HG02884 (cell line): ENCODE measurements at regions not wholly inside any gene's neighbourhood (a gene's known extent, or its start where the extent isn't known, plus 50 kb on each side); places are given as distances from the start of the nearest gene placed in this dataset.
"Not testable (repeated sequence)": the region's sequence is repeated elsewhere in the genome, so short reads cannot be mapped to it uniquely, and the experiment has no call there.

Experiments
- ATAC-seq: cut with Tn5 transposase; IDR thresholded peaks from one replicate; pipeline ENCODE4 v1.9.1; 2021; ENCODE audit warnings: mild to moderate bottlenecking, moderate library complexity; ENCODE audit not compliant: unreplicated experiment

DNA sequence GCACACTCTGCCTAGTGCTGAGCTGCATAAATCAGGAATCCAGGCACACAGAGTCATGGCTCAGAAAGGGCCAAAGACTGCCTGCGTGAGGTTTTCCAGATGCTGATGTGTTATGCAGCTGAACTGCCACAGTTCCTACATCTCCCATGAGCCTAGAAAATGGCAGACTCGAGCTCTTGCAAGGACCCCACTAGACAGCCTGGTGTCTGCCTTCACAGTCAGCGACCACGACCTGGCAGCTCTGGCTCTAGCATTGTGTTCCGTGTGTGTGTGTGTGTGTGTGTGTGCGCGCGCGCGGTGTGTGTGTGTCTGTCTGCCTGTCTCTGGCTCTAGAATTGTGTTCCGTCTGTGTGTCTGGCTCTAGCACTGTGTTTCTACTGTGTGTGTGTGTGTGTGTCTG, 203.6 kb upstream of the AGTR2 start:
- ATAC-seq = no peak

DNA sequence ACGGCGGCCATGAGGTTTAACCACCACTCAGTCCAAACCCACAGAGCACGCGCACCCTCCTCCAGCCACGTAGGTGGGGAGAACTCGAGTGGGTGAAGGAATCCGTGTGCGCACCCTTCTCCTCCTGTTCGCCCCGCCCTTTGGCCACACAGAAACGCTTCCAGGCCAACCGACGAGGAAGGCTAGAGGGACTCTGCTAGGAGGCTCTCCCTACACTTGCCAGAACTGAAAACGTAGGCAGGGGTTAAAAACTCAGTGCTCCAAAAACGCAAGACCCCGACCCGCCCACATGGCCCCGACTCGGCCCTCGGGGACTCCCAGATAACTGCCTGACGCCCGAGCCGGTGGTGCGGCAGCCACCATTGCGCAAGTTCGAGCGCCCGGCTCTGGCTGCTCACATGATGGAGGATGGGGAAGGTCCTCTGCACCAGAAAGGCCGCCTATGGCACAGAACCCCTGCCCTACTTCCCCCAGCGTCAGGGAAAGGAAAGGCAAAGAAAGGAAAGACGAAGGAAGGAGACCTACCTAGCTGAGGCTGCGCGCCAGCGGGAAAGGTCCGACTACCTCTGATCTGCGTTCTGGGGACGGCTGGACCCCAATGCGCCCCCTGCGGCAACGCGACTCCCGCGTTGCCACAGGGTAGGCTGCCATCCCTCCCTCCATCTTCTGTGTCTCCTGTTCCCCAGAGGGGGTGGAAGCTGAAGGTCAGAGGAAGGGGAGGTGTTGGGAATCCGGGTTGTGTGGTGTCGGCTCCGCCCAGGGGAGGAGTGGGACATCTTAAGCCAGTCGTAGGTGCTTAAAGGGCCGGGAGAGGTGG, 201.9 kb upstream of the AGTR2 start:
- peak; percentile 60 for ATAC-seq

DNA sequence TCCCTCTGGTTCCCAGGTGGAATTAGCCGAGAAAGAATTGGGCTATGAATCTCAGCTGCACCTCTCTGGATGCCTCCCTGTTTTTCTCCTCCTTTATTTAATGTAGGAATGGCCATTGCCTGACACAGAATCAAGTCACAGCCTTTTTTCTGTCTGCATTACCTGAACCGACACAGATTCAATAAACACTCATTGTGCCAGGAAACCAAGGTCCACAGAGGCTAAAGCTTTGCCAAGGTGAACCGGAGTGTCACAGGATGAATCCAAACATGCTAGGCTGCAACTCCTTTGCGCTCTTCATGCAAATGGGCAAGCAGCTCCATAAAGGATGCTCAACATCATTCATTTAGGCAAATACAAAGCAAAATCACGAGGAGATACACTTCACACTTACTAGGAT, 199.8 kb upstream of the AGTR2 start:
- no peak for ATAC-seq

DNA sequence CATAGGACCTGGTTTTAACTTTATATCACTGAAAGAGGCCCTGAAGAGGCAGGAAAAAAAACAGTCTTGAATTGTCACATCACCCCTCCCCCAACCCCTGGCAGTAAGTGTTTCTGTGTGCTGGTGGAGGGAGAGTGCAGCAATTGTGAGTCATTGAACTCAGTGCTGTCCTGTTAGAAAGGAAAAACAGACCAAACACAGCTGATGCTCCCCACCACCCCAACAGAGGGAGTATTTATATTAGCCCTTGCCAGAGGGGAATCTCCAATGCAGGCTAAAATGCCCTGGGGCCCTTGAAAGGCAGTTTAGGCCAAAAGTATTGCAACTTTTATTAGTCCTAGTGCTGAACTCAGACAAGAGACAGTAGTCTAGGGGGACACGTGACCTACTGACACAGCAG, 197.8 kb upstream of the AGTR2 start:
- ATAC-seq = no peak

DNA sequence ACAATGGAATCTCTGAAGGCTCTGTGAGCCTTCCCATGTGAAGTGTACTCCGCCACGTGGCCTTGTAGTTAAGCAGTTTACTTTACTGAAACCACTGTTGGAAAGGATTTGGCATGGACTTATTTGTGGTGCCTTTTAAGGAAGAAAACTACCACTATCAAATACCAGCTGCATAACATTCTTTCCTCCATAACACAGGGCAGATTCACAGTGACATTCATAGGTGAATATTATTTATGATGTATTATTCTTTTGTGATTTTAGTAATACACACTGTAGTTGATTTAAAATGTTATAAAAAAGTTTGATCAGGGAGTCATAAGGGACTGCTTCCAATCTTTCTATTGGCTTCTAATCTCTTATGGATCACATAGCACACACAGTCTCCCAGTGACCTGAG, 192.5 kb upstream of the AGTR2 start:
- ATAC-seq = no peak

DNA sequence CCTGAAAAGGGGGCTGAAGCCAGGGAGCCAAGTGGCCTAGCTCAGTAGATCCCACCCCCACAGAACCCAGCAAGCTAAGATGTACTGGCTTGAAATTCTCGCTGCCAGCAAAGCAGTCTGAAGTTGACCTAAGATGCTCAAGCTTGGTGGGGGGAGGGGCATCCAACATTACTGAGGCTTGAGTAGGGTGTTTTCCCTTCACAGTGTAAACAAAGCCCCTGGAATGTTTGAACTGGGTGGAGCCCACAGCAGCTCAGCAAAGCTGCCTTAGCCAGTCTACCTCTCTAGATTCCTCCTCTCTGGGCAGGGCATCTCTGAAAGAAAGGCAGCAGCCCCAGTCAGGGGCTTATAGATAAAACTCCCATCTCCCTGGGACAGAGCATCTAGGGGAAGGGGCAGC, 187.4 kb upstream of the AGTR2 start:
- ATAC-seq = not testable (repeated sequence)

DNA sequence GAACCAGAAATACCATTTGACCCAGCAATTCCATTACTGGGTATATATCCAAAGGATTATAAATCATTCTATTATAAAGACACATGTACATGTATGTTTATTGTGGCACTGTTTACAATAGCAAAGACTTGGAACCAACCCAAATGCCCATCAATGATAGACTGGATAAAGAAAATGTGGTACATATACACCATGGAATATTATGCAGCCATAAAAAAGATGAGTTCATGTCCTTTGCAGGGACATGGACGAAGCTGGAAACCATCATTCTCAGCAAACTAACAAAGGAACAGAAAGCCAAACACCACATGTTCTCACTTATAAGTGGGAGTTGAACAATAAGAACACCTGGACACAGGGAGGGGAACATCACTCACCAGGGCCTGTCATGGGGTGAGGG, 183.1 kb upstream of the AGTR2 start:
- not testable (repeated sequence) for ATAC-seq

DNA sequence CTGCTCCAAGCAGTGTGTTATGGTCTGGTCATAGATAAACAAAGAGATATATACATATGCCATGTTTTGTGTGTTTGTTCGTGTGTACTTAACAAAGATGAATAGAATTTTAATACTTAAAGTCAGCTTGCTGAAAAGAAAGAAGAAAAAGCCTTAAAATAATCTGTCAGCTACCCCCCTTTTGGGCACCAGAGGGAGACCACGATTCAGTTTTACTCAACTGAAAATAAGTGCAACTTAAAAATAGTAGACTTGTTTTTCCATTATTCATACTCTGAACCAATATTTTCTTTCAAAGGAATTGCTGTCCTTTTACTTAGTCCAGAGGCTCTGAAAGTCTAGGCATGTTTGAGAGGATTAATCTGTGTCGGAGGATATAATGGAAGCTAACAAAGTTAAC, 181.7 kb upstream of the AGTR2 start:
- no peak for ATAC-seq

DNA sequence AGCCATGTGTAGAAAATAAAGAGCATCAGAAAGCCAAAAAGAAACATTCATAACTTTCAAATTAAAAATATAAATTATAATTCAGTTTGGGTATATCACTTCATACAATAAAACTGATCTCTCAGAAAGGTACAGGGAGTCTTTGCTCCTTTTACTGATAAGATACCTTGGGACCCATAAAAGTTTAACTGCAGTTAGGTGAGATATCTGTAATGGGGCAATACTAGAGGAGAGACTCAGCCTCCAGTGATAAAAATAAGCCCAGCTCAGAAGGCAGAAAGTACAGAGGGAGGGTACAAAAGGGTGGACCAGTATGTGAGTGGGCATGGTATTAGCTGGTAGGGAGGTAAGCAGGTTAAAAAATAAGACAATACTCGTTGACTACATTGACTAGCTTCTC, 180.9 kb upstream of the AGTR2 start:
- no peak for ATAC-seq

DNA sequence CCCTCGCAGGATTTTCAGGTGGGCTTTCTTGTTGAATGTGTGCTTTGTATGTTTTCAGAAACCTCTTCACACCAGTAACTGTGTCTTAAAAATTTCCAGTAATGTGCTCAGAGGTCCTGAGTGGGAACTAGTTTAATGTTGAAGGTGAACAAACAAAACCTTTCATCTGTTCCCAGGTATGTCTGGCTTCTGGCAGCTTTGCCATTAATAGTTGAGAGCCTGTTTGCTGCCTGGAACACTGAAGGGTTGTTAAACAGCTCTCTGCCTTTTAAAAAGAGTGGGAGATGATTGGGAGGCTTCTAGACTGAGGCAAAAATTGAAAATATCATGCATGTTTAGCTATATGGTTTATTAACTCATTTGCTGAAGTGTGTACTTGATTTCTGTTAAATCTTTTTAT, 161.2 kb upstream of the AGTR2 start:
- ATAC-seq = no peak

DNA sequence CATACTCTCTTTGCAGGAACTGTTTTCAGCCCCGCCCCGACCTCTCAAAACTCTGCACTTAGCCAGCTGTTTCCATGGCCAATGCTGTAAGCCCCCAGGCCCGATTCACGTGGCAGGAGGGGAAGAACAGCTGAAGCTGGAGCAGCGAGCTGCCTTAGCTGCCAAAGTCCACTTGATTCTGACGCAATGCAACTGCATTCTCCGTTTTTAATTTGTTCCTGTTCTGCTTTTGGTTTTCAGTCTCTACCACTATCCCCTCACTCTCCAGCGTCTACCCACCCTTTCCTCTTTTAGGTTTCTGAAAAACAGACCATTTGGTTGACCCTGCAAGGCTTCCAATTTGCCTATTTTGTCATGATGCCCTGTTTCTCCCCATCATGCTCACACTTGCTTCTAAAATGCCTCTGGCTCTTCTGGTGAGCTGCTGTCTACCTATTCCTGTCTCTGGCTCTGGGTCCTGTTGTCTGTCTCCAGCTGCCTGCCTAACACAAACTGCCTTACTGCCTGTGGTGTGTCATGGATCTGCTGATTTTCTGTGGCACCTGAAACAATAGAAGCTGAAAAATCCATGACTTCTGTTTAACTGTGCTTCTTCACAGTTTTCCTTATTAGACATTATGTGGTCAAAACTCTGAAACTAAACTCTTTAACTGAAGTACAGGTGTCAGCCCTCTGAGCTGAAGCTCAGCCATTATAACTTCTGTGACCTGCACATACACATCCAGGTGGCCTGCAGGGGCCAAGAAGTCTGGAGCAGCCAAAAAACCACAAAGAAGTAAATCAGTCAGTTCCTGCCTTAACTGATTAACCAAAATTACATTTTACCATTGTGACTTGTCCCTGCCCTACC, 160.5 kb upstream of the AGTR2 start:
- ATAC-seq = peak; percentile 69

DNA sequence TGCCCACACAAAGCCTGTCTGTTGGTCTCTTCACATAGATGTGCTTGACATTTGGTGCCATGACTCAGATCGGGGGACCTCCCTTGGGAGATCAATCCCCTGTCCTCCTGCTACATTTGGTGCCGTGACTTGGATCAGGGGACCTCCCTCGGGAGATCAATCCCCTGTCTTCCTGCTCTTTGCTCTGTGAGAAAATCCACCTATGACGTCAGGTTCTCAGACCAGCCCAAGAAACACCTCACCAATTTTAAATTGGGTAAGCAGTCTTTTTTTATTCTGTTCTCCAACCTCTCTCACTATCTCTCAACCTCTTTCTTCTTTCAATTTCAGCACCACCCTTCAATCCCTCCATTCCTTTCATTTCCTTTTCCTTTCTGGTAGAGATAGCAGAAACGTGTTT, 159.6 kb upstream of the AGTR2 start:
- ATAC-seq = no peak

DNA sequence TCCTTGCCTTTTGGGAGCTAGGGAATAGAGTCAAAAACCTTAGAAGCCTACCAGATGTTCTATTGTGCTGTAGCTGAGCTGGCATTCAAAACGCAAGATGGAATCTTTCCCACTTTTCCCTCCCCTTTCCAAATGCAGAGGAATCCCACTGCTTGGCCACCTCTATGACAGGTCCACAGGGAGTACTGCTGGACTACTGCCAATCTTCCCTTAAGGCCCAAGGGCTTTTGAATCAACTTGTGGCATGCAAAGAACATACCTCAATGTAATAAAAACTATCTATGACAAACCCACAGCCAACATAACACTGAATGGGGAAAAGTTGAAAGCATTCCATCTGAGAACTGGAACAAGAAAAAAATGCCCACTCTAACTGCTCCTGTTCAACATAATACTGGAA, 139.2 kb upstream of the AGTR2 start:
- ATAC-seq = no peak
